Cardiac muscle cell (in vitro differentiated cells and primary cell): ENCODE measurements at regions not wholly inside any gene's neighbourhood (a gene's known extent, or its start where the extent isn't known, plus 50 kb on each side); places are given as distances from the start of the nearest gene placed in this dataset.

Experiments
- DNase-seq, 2 donors: peaks; one replicate each; pipeline versions ENCODE4 v3.0.0 to v3.0.0-alpha.2; 2010 to 2017; ENCODE audit warnings: low read depth in 1 of 2, low spot score in 1 of 2
- H3K27ac ChIP-seq: fragments of 200-600 bp; sonication (generic); 2 replicates; pipeline ENCODE4 v1.5.1; 2016
- H3K27me3 ChIP-seq: fragments of 200-600 bp; sonication (generic); 2 replicates; pipeline ENCODE4 v1.6.0; 2016; ENCODE audit warnings: control low read depth
- H3K36me3 ChIP-seq: fragments of 200-600 bp; sonication (generic); 2 replicates; pipeline ENCODE4 v1.5.1; 2016; ENCODE audit warnings: control low read depth
- H3K4me1 ChIP-seq: fragments of 200-600 bp; sonication (generic); 2 replicates; pipeline ENCODE4 v1.8.1; 2017; ENCODE audit warnings: low read depth, mild to moderate bottlenecking, mixed run types
- H3K4me3 ChIP-seq: fragments of 200-600 bp; sonication (generic); 2 replicates; pipeline ENCODE4 v1.5.1; 2016; ENCODE audit warnings: mild to moderate bottlenecking
- H3K9me3 ChIP-seq: fragments of 200-600 bp; sonication (generic); 2 replicates; pipeline ENCODE4 v1.5.1; 2017; ENCODE audit warnings: low read depth, mild to moderate bottlenecking, control low read depth
- TF ChIP-seq, protein P1 (sequence below): IDR thresholded peaks from 2 replicates; pipeline ENCODE4 v1.5.1; 2012; ENCODE audit warnings: low read depth, mild to moderate bottlenecking, low read length

DNA sequence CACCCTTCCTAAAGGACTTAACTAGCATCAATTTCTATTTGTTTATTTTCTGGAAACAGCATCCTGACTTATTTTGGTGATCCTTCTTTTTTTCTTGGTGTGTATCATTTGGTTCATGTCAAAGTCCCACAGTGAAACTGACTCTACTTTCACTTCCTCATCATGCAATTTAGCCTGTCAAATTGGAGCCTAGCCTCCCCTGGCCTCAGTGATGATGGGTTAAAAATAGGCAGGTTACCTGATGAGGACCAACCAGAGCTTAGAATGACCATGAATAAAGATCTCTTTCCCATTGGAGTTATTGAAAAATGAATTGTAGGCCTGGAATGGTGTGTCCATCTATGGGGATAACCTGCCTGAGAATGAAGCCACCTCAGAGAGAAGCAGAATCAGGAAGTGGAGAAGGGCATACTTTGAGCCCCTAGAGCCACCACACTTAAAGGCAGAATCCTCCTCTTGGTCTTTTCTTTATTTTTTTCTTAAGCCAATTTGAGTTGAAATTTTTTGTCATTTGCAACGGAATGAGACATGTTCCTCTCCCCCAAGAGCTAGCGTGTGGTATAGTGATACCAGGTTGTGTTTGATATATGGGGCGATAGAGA lies 105.6 kb downstream of the BTBD3 start:
- Histone ChIP-seq H3K4me1 (no peaks in the 10 kb centered on the region), H3K27me3 (no peaks in the 10 kb centered on the region), H3K27ac (no peak overlapping the region), H3K9me3 (no peaks in the 10 kb centered on the region), H3K4me3 (no peak overlapping the region), H3K36me3 (no peaks in the 10 kb centered on the region)
- TF ChIP-seq, protein P1, sequence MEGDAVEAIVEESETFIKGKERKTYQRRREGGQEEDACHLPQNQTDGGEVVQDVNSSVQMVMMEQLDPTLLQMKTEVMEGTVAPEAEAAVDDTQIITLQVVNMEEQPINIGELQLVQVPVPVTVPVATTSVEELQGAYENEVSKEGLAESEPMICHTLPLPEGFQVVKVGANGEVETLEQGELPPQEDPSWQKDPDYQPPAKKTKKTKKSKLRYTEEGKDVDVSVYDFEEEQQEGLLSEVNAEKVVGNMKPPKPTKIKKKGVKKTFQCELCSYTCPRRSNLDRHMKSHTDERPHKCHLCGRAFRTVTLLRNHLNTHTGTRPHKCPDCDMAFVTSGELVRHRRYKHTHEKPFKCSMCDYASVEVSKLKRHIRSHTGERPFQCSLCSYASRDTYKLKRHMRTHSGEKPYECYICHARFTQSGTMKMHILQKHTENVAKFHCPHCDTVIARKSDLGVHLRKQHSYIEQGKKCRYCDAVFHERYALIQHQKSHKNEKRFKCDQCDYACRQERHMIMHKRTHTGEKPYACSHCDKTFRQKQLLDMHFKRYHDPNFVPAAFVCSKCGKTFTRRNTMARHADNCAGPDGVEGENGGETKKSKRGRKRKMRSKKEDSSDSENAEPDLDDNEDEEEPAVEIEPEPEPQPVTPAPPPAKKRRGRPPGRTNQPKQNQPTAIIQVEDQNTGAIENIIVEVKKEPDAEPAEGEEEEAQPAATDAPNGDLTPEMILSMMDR, result no peak
- no peak for DNase-seq

- no peaks in the 10 kb centered on the region for H3K4me1 ChIP-seq
- no peaks in the 10 kb centered on the region for H3K27me3 ChIP-seq
- H3K36me3 ChIP-seq, result no peaks in the 10 kb centered on the region
- no peaks in the 10 kb centered on the region for H3K9me3 ChIP-seq
- no peak overlapping the region for H3K27ac ChIP-seq
- TF ChIP-seq, protein P1, result no peak
- no peak overlapping the region for H3K4me3 ChIP-seq
- no peak for DNase-seq
Measured at GRCh38 chr20:12028771-12029170, 111.1 kb downstream of the BTBD3 start.

DNA sequence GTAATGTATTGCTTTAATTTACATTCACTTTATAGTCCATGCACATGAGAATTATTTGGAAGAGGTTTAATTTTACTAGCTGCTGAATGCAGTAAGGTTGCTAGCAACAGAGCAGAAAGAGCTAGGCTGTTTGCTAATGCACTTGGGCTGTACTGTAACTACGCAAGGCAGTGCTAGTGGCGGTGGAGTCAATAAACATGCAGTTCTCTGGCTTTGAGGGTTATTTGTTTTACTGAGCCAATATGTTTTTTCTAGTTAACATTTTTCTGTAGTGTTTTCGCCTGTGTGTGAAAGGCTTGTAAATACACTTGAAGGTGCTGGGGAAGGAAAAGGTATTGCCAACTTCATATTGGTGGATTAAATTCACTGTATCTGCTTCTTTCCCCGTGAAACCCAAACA lies 112.8 kb downstream of the BTBD3 start:
- no peak for DNase-seq
- Histone ChIP-seq H3K36me3 (no peaks in the 10 kb centered on the region), H3K4me3 (no peak overlapping the region), H3K27ac (no peak overlapping the region), H3K4me1 (no peaks in the 10 kb centered on the region), H3K9me3 (no peaks in the 10 kb centered on the region), H3K27me3 (no peaks in the 10 kb centered on the region)
- TF ChIP-seq, protein P1, result no peak

DNA sequence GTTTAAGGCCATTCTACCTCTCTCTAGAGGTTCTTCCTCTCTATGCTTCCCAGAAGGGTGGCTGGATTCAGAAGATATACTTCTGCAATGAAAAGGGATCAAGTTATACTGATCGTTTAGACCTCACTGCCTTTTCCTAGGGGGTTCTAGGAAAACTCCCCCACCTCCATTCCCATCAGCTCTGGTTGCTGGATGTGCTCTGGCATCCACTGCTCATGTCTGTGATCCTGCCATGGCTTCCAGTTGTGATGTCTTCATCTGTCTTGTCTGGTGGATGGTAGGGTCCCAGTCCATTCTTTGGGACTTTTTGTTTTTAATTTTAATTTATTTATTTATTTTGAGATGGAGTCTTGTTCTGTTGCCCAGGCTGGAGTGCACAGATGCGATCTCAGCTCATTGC lies 118.4 kb downstream of the BTBD3 start:
- H3K27ac ChIP-seq, result no peak overlapping the region
- TF ChIP-seq, protein P1, result no peak
- H3K27me3 ChIP-seq, result no peaks in the 10 kb centered on the region
- no peak overlapping the region for H3K4me3 ChIP-seq
- no peak for DNase-seq
- no peaks in the 10 kb centered on the region for H3K4me1 ChIP-seq
- H3K9me3 ChIP-seq, result no peaks in the 10 kb centered on the region
- no peaks in the 10 kb centered on the region for H3K36me3 ChIP-seq

DNA sequence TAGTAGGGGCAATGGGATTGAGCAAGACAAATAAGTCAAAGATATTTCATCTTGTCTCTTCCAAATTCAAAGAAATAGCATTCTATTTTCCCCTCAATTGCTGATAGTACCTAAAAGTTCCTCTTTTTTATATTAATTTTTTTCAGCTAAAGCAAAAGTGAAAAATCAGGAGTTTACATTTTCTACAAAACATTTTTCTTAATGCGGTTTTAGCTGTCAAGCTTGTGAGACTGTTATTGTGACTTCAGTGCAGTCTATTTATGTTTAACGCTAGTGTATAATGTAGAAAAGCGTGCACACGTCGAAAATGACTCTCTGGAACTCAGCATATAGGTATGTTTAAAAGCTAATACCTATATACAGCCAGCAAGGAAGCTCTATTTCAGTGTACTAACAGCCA lies 119.8 kb downstream of the BTBD3 start:
- H3K9me3 ChIP-seq, result no peaks in the 10 kb centered on the region
- H3K27ac ChIP-seq, result no peak overlapping the region
- TF ChIP-seq, protein P1, result no peak
- H3K4me1 ChIP-seq, result no peaks in the 10 kb centered on the region
- no peak for DNase-seq
- H3K36me3 ChIP-seq, result no peaks in the 10 kb centered on the region
- no peaks in the 10 kb centered on the region for H3K27me3 ChIP-seq
- H3K4me3 ChIP-seq, result no peak overlapping the region

DNA sequence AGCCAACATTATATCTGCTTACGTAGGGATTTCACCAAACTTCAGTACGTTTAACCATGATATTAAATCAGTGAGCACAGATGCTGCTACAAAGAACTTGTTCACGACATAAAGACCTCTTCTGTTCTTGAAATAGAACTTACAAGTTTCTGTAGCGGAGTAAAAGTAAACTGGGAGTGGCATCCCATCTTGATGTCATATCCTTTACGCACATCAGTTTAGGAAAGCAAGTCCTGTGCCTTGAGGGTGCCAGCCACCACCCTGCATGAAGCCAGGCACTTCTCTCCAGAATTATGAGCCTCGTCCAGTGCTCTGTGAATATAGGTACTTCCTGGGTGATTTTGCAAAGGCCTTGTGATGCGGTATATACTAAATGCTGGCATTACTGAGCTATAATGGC lies 122.6 kb downstream of the BTBD3 start:
- DNase-seq, result no peak
- TF ChIP-seq, protein P1, result no peak
- H3K27ac ChIP-seq, result no peak overlapping the region
- H3K27me3 ChIP-seq, result no peaks in the 10 kb centered on the region
- H3K4me3 ChIP-seq, result no peak overlapping the region
- no peaks in the 10 kb centered on the region for H3K4me1 ChIP-seq
- no peaks in the 10 kb centered on the region for H3K9me3 ChIP-seq
- H3K36me3 ChIP-seq, result no peaks in the 10 kb centered on the region
